SK-N-MC (cell line): ENCODE measurements at regions not wholly inside any gene's neighbourhood (a gene's known extent, or its start where the extent isn't known, plus 50 kb on each side); places are given as distances from the start of the nearest gene placed in this dataset.

Experiments used
- EZH2 ChIP-seq: fragments of 200-600 bp; sonication (generic); IDR thresholded peaks from one replicate; pipeline ENCODE4 v1.6.1; 2017; ENCODE audit warnings: antibody characterized with exemption
- POLR2AphosphoS5 ChIP-seq: IDR thresholded peaks from 2 replicates; pipeline ENCODE4 v1.6.1; 2012; ENCODE audit warnings: mild to moderate bottlenecking, low read depth, low read length, borderline replicate concordance

DNA sequence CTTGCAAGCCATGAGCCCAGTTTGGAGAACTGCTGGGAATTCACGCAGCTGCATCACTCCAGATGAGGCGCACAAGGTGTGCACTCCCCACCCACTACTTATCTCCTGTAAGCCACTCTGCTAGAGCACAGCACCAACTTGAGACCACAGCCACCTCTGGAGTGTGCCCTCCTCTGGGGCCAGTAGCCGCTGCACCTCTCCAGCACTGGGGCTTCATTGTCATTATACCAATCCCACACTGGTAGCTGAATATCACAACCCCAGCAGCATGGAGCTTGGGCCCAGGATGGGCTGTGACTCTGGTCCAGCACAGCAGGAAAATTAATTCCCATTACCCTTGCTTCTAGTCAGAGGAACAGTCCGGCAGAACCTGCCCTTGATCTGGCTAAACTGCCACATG is 125.6 kb downstream of the LSM5 start:
- TF ChIP-seq POLR2AphosphoS5 (no peak), EZH2 (no peak)
